HG03159 (cell line): ENCODE measurements at regions not wholly inside any gene's neighbourhood (a gene's known extent, or its start where the extent isn't known, plus 50 kb on each side); places are given as distances from the start of the nearest gene placed in this dataset.
"Not testable (repeated sequence)": the region's sequence is repeated elsewhere in the genome, so short reads cannot be mapped to it uniquely, and the experiment has no call there.

Source experiments
- ATAC-seq: cut with Tn5 transposase; IDR thresholded peaks from one replicate; pipeline ENCODE4 v1.9.1; 2021; ENCODE audit warnings: mild to moderate bottlenecking, moderate library complexity; ENCODE audit not compliant: unreplicated experiment

- ATAC-seq: no peak
These were observed 420.1 kb upstream of the ZNF804A start for GRCh38 chr2:184178229-184178628.

- ATAC-seq: no peak
These were observed 411.9 kb upstream of the ZNF804A start for GRCh38 chr2:184186436-184186835.

GRCh38 chr2:184187421-184187971, 410.8 kb upstream of the ZNF804A start:
- no peak for ATAC-seq

- ATAC-seq: no peak
These were observed 407.6 kb upstream of the ZNF804A start for GRCh38 chr2:184190725-184191124.

- ATAC-seq: no peak
These were observed 405.7 kb upstream of the ZNF804A start for GRCh38 chr2:184192649-184193048.

GRCh38 chr2:184197413-184197812, 400.9 kb upstream of the ZNF804A start:
- no peak for ATAC-seq

GRCh38 chr2:184198791-184199190, 399.5 kb upstream of the ZNF804A start:
- ATAC-seq: not testable (repeated sequence)

- ATAC-seq: no peak
These were observed 399.1 kb upstream of the ZNF804A start for GRCh38 chr2:184199274-184199673.

- no peak for ATAC-seq
These were observed 397.1 kb upstream of the ZNF804A start for GRCh38 chr2:184201246-184201645.

- ATAC-seq: no peak
These were observed 394.7 kb upstream of the ZNF804A start for GRCh38 chr2:184203661-184204060.

GRCh38 chr2:184205048-184205596, 393.2 kb upstream of the ZNF804A start:
- ATAC-seq: no peak

- ATAC-seq: no peak
These were observed 392.3 kb upstream of the ZNF804A start for GRCh38 chr2:184206045-184206444.

GRCh38 chr2:184210329-184210728, 388.0 kb upstream of the ZNF804A start:
- no peak for ATAC-seq

GRCh38 chr2:184215745-184216144, 382.6 kb upstream of the ZNF804A start:
- ATAC-seq: no peak

- ATAC-seq: no peak
These were observed 341.7 kb upstream of the ZNF804A start for GRCh38 chr2:184256611-184257010.

GRCh38 chr2:184261331-184261730, 337.0 kb upstream of the ZNF804A start:
- ATAC-seq: no peak

GRCh38 chr2:184261818-184262217, 336.5 kb upstream of the ZNF804A start:
- ATAC-seq: no peak

GRCh38 chr2:184268900-184269477, 329.3 kb upstream of the ZNF804A start:
- no peak for ATAC-seq

GRCh38 chr2:184270660-184271059, 327.7 kb upstream of the ZNF804A start:
- no peak for ATAC-seq

GRCh38 chr2:184272056-184272455, 326.3 kb upstream of the ZNF804A start:
- no peak for ATAC-seq

GRCh38 chr2:184294831-184295230, 303.5 kb upstream of the ZNF804A start:
- no peak for ATAC-seq

GRCh38 chr2:184297085-184297484, 301.2 kb upstream of the ZNF804A start:
- no peak for ATAC-seq

GRCh38 chr2:184302506-184302905, 295.8 kb upstream of the ZNF804A start:
- ATAC-seq: no peak
